Smooth muscle cell (in vitro differentiated cells): ENCODE measurements at regions not wholly inside any gene's neighbourhood (a gene's known extent, or its start where the extent isn't known, plus 50 kb on each side); places are given as distances from the start of the nearest gene placed in this dataset.

Source experiments
- DNase-seq: peaks from one replicate; lab custom pipeline; 2025; ENCODE audit not compliant: unreplicated experiment; lab: John Stamatoyannopoulos, UW
- H2AFZ ChIP-seq: fragments of 200-600 bp; sonication (generic); 2 replicates; pipeline ENCODE4 v1.6.0; 2016; ENCODE audit warnings: antibody characterized with exemption, low read depth, mild to moderate bottlenecking
- H3F3A ChIP-seq: fragments of 200-600 bp; sonication (generic); 2 replicates; pipeline ENCODE4 v1.6.0; 2017; ENCODE audit warnings: antibody characterized with exemption, low read depth
- H3K27ac ChIP-seq: fragments of 200-600 bp; sonication (generic); 2 replicates; pipeline ENCODE4 v1.5.1; 2016; ENCODE audit warnings: low read depth, mild to moderate bottlenecking
- H3K27me3 ChIP-seq: fragments of 200-600 bp; sonication (generic); 2 replicates; pipeline ENCODE4 v1.6.1; 2016; ENCODE audit warnings: low read depth, mild to moderate bottlenecking
- H3K36me3 ChIP-seq: fragments of 200-600 bp; sonication (generic); 2 replicates; pipeline ENCODE4 v1.5.1; 2016; ENCODE audit warnings: low read depth
- H3K4me1 ChIP-seq: fragments of 200-600 bp; sonication (generic); 2 replicates; pipeline ENCODE4 v1.5.1; 2016; ENCODE audit warnings: low read depth
- H3K4me2 ChIP-seq: fragments of 200-600 bp; sonication (generic); 2 replicates; pipeline ENCODE4 v1.6.0; 2016; ENCODE audit warnings: mild to moderate bottlenecking
- H3K4me3 ChIP-seq: fragments of 200-600 bp; sonication (generic); 2 replicates; pipeline ENCODE4 v1.5.1; 2016; ENCODE audit warnings: mild to moderate bottlenecking
- H3K79me2 ChIP-seq: fragments of 200-600 bp; sonication (generic); 2 replicates; pipeline ENCODE4 v1.6.0; 2016; ENCODE audit warnings: low read depth, mild to moderate bottlenecking
- H3K9ac ChIP-seq: fragments of 200-600 bp; sonication (generic); 2 replicates; pipeline ENCODE4 v1.6.0; 2016; ENCODE audit warnings: low read depth
- H3K9me3 ChIP-seq: fragments of 200-600 bp; sonication (generic); replicated peaks from 2 replicates; pipeline ENCODE4 v1.5.1; 2016; ENCODE audit warnings: low read depth
- H4K20me1 ChIP-seq: fragments of 200-600 bp; sonication (generic); 2 replicates; pipeline ENCODE4 v1.6.0; 2016; ENCODE audit warnings: low read depth
- CTCF ChIP-seq: fragments of 200-600 bp; sonication (generic); IDR thresholded peaks from 2 replicates; pipeline ENCODE4 v1.5.1; 2017; ENCODE audit warnings: borderline replicate concordance, mild to moderate bottlenecking, antibody characterized with exemption; ENCODE audit not compliant: insufficient read depth, poor library complexity, severe bottlenecking
- WGBS: methylation state at CpG from one replicate; pipeline ENCODE4 v1.1.7; 2016; ENCODE audit warnings: low lambda C conversion rate; 5-methylcytosine and 5-hydroxymethylcytosine counted together

- H4K20me1 ChIP-seq, result no peaks in the 10 kb centered on the region
- no peak for TF ChIP-seq CTCF
- H3K36me3 ChIP-seq, result no peaks in the 10 kb centered on the region
- peak overlapping the region; percentile 89 for H3K27ac ChIP-seq
- DNase-seq, result no peak
- peak overlapping the region; percentile 42 for H3K9ac ChIP-seq
- H3K79me2 ChIP-seq, result no peaks in the 10 kb centered on the region
- H3K4me2 ChIP-seq, result peak overlapping the region; percentile 62
- peak overlapping the region; percentile 63 for H2AFZ ChIP-seq
- no peak overlapping the region for H3K4me3 ChIP-seq
- H3K27me3 ChIP-seq, result no peaks in the 10 kb centered on the region
- H3K4me1 ChIP-seq, result peaks cover 3% of the 10 kb centered on the region
- no peaks in the 10 kb centered on the region for H3K9me3 ChIP-seq
- 44% methylated on average over 5 of the region's 5 CpGs for WGBS
- H3F3A ChIP-seq, result no peaks in the 10 kb centered on the region
Measured at GRCh38 chr1:88327391-88328267, 356.4 kb upstream of the PKN2 start.

DNA sequence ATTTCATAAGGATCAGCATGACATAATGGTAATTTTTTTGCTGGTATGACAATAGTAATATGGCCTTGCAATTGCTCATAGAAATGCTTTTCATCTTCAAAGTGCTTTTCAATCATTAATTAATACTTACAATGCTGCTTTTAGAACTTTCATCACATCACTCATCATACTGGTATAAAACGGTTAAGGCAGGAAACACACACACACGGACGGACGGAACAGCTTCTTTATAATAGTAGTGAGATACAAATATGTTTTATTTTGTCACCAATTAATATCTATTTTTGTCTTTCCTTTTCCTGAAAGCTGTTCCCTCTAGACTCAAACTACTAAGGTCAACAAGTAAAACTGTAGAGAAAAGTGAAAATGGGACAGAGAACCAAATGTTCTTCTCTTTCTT, 353.9 kb upstream of the PKN2 start:
- no peaks in the 10 kb centered on the region for H3F3A ChIP-seq
- no peak overlapping the region for H3K9ac ChIP-seq
- peaks cover 3% of the 10 kb centered on the region for H3K4me1 ChIP-seq
- H3K4me2 ChIP-seq, result no peak overlapping the region
- H4K20me1 ChIP-seq, result no peaks in the 10 kb centered on the region
- no peak overlapping the region for H3K4me3 ChIP-seq
- H3K79me2 ChIP-seq, result no peaks in the 10 kb centered on the region
- no peak overlapping the region for H3K27ac ChIP-seq
- no peaks in the 10 kb centered on the region for H3K36me3 ChIP-seq
- no peaks in the 10 kb centered on the region for H3K27me3 ChIP-seq
- no peak for DNase-seq
- TF ChIP-seq CTCF, result no peak
- 95% methylated on average over 4 of the region's 4 CpGs for WGBS
- no peak overlapping the region for H2AFZ ChIP-seq
- H3K9me3 ChIP-seq, result no peaks in the 10 kb centered on the region

DNA sequence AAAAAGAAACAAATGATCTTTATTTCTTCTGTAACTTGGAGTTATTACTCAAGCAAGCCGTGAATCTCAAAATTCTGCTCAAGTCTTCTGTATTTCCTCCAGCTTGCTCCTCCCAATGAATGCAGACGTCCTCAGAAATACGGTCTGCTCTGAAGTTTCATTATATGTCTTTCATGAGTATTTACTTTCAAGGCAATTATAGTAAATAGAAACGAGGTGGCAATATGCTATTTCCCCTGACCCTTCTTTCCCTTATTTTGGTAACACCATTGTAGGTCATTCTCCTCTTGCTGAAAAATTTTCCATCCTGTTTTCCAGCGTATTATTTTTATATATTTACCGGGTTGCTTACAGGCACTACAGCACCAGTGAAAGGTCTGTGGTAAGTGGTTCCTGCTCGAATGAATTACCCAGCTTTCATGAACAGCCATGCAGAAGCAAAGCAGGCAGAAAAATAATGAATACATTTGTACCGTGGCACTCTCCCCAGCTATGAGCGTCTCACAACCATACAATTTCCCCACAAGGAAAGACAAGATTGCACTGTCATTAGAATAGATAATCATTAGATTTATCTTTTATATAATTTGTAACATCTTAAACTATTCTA, 350.9 kb upstream of the PKN2 start:
- no peaks in the 10 kb centered on the region for H3K36me3 ChIP-seq
- no peaks in the 10 kb centered on the region for H4K20me1 ChIP-seq
- no peaks in the 10 kb centered on the region for H3K9me3 ChIP-seq
- H3K4me2 ChIP-seq, result no peak overlapping the region
- no peak overlapping the region for H2AFZ ChIP-seq
- no peaks in the 10 kb centered on the region for H3F3A ChIP-seq
- no peak overlapping the region for H3K9ac ChIP-seq
- H3K79me2 ChIP-seq, result no peaks in the 10 kb centered on the region
- H3K4me1 ChIP-seq, result no peaks in the 10 kb centered on the region
- H3K4me3 ChIP-seq, result no peak overlapping the region
- DNase-seq, result no peak
- no peak for TF ChIP-seq CTCF
- H3K27ac ChIP-seq, result no peak overlapping the region
- H3K27me3 ChIP-seq, result no peaks in the 10 kb centered on the region
- WGBS, result 91% methylated on average over 9 of the region's 9 CpGs
